Stimulated activated effector memory CD8-positive, alpha-beta T cell treated with anti-CD3 and anti-CD28 coated beads, Interleukin-12 subunit alpha, Interleukin-12 subunit beta, amount 100 ng/mL, for 72 hours (primary cell): ENCODE measurements at regions not wholly inside any gene's neighbourhood (a gene's known extent, or its start where the extent isn't known, plus 50 kb on each side); places are given as distances from the start of the nearest gene placed in this dataset.
"Not testable (repeated sequence)": the region's sequence is repeated elsewhere in the genome, so short reads cannot be mapped to it uniquely, and the experiment has no call there.

ENCODE experiments used
- ATAC-seq: fragments of 150-1000 bp; cut with Tn5 transposase; 2 replicates; pipeline ENCODE4 v1.10.0; 2021
- DNase-seq, 2 donors: peaks; one replicate each; pipeline ENCODE4 v3.0.0; 2021 to 2022; ENCODE audit warnings: low spot score in 2 of 2
- H3K27ac Mint-ChIP-seq: one replicate; pipeline ENCODE4 v1.8.0; 2022; ENCODE audit warnings: mild to moderate bottlenecking, mixed read lengths
- H3K36me3 Mint-ChIP-seq: one replicate; pipeline ENCODE4 v1.8.0; 2022; ENCODE audit warnings: mild to moderate bottlenecking, mixed read lengths
- H3K4me1 Mint-ChIP-seq: one replicate; pipeline ENCODE4 v1.8.0; 2022; ENCODE audit warnings: mixed read lengths
- H3K4me3 Mint-ChIP-seq: one replicate; pipeline ENCODE4 v1.8.0; 2022; ENCODE audit warnings: mild to moderate bottlenecking, mixed read lengths
- H3K9me3 Mint-ChIP-seq: one replicate; pipeline ENCODE4 v1.8.0; 2022; ENCODE audit warnings: mixed read lengths

DNA sequence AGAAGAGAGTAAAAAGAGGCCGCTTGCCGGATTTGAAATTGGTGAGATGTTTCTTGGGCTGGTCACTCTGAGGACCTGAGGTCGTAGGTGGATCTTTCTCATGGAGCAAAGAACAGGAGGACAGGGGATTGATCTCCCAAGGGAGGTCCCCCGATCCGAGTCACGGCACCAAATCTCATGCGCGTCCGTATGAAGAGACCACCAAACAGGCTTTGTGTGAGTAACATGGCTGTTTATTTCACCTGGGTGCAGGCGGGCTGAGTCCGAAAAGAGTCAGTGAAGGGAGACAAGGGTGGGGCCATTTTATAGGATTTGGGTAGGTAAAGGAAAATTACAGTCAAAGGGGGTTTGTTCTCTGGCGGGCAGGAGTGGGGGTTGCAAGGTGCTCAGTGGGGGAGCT lies 803.6 kb upstream of the ID2 start:
- H3K4me1 Mint-ChIP-seq, H3K4me3 Mint-ChIP-seq, H3K27ac Mint-ChIP-seq, ATAC-seq, H3K36me3 Mint-ChIP-seq, DNase-seq, H3K9me3 Mint-ChIP-seq: not testable (repeated sequence)

DNA sequence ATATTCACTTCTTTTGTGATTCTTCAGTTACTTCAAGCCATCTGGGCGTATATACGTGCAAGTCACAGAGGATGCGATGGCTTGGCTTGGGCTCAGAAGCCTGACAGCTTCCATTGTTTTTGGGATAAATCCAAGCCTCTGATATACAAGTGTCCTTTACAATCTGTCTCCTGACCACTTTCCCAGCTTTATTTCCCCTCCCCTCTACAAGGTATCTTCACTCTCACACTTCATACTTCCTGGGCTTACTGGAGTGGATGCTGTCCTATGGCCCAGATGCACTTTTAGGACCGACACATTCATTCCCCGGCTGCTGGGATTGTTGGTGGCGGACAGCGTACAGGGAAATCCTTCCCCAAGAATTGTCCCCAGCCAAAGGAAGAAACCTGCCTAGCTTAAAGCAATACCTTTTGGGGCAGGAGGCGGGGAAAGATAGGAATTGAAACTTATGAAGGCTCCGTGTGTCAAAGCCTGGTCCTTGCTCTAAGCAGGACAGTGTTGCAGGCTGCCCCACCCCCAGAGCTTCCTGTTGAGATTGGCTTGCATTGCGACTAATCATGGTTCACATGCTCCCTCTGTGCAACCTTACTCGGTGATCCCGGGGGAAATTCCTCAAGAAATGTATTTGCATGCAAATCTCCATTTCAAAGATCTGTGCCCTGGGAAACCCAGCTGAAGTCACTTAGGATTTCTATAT lies 802.9 kb upstream of the ID2 start:
- no peak overlapping the region for H3K27ac Mint-ChIP-seq
- H3K9me3 Mint-ChIP-seq = no peaks in the 10 kb centered on the region
- H3K4me1 Mint-ChIP-seq = peaks cover 6% of the 10 kb centered on the region
- H3K36me3 Mint-ChIP-seq = no peaks in the 10 kb centered on the region
- DNase-seq (no peak), ATAC-seq (no peak)
- no peak overlapping the region for H3K4me3 Mint-ChIP-seq

DNA sequence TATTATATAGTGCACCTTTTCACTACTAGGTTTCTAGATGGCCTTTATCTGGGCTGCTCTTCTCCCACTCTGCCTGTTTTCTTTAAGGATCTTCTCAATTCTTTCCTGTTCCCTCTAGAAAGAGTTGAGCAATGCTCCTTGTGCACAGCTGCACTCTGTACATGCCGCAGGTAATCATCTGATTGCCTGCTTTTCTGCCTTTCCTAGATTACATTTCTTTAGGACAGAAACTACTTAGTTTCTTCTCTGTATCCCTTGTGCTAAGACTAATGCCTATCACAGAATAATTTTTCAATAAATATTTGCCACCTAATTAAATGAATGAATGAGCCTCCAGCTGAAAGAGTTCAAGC lies 802.4 kb upstream of the ID2 start:
- no peaks in the 10 kb centered on the region for H3K36me3 Mint-ChIP-seq
- DNase-seq (no peak), ATAC-seq (no peak)
- H3K9me3 Mint-ChIP-seq = no peaks in the 10 kb centered on the region
- H3K4me1 Mint-ChIP-seq = peaks cover 6% of the 10 kb centered on the region
- no peak overlapping the region for H3K27ac Mint-ChIP-seq
- no peak overlapping the region for H3K4me3 Mint-ChIP-seq

DNA sequence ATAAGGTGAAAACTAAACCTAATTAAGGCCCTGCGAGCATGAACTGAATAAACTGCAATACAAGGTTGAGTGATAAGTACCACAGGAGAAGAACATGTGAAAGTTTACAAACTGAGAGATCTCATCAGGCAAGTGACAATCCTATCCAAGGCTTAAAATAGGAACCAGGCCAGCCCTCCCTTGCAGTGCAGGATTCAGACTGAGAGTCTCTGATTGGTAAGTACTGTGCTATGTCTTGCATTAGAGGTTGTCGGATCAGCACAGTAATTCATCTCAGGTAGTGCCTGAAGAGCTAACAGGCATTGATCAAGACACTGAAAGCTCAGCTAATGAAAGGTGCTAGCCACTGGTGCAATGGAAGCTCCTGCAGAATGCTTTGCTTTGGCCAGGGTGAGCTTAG lies 801.7 kb upstream of the ID2 start:
- DNase-seq = no peak
- H3K27ac Mint-ChIP-seq = no peak overlapping the region
- no peak for ATAC-seq
- H3K36me3 Mint-ChIP-seq = no peaks in the 10 kb centered on the region
- no peak overlapping the region for H3K4me3 Mint-ChIP-seq
- no peaks in the 10 kb centered on the region for H3K9me3 Mint-ChIP-seq
- H3K4me1 Mint-ChIP-seq = peaks cover 6% of the 10 kb centered on the region

DNA sequence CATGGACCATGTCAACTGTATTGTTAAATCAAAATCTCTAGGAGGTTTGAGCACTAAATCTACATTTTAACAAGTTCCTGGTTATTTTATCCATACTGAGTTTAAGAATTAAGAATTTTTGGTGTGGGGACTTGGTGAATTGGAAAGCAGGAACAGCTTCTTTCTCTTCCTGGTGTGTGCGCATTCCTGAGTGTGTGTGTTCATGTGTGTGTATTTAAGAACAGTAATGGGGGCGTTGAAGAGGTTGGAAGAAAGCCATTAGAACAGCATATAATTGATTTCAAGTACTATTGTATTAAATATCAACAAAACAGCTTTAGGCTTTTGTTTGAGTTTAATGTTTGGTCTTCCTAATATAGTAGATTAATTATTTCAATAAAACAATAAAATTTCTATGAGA lies 801.3 kb upstream of the ID2 start:
- no peak for DNase-seq
- no peak overlapping the region for H3K4me3 Mint-ChIP-seq
- peaks cover 6% of the 10 kb centered on the region for H3K4me1 Mint-ChIP-seq
- no peak overlapping the region for H3K27ac Mint-ChIP-seq
- no peaks in the 10 kb centered on the region for H3K9me3 Mint-ChIP-seq
- H3K36me3 Mint-ChIP-seq = no peaks in the 10 kb centered on the region
- ATAC-seq = no peak

DNA sequence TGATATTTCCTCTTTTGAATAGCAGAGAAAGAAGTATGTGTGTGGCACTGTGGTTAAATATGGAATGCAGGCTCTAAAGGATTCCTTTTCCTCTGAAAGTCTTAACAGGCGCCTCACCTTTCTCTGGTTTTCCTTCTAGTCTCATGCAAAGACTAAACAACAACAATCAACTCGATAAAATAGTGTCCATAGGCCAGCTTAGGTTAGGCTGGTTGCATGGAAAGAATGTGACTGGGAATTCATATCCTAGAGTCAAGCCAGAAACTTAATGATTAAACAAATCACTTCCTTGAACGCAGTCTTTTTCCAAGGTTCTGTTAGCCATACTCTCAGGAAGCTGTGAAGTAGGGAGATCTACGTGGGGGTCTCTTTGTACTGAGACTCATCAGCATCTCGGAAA lies 800.8 kb upstream of the ID2 start:
- Mint-ChIP-seq H3K4me3 (no peak overlapping the region), H3K36me3 (no peaks in the 10 kb centered on the region), H3K27ac (no peak overlapping the region), H3K9me3 (no peaks in the 10 kb centered on the region), H3K4me1 (peaks cover 6% of the 10 kb centered on the region)
- no peak for DNase-seq
- no peak for ATAC-seq

DNA sequence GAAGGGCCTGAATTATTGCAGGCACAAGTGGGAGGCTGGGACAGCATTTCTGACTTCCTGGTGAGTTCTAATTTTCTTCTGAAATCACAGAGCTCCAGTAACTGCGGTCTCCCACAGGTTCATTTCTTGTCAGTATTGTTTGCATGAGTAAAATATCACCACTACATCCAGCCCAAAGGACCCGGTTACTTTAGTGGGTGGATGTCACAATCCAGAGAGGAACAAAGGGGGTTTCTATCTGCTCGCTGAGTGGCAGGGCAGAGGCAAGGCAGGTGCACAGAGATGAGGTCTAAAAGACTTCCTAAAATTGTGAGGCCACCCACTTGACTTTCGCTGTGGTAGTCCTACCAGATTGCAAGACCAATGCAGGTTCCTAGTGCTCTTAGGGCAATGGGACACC lies 800.4 kb upstream of the ID2 start:
- Mint-ChIP-seq H3K4me1 (peaks cover 6% of the 10 kb centered on the region), H3K4me3 (no peak overlapping the region), H3K36me3 (no peaks in the 10 kb centered on the region), H3K27ac (no peak overlapping the region), H3K9me3 (no peaks in the 10 kb centered on the region)
- DNase-seq (no peak), ATAC-seq (no peak)

DNA sequence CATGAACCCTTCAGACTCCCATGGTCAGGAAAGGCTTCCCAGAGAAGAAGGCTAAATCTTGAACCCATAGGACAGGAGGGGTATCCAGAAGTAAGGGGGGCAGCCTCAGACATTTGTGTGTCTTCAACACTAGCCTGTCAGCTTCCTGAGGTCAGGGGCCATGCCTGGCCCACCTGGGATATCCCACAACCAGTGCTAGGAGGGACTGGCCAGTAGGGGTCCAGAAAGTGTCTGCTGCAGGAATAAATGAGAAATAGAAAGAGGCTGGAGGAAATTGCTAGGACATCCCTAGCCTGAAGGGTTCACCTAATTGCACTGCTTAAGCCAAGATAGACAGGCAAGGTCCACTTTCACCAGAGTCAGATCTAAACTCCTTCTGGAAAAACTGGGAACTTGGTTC lies 799.6 kb upstream of the ID2 start:
- DNase-seq (no peak), ATAC-seq (no peak)
- Mint-ChIP-seq H3K9me3 (no peaks in the 10 kb centered on the region), H3K27ac (no peak overlapping the region), H3K4me1 (peaks cover 6% of the 10 kb centered on the region), H3K4me3 (no peak overlapping the region), H3K36me3 (no peaks in the 10 kb centered on the region)

DNA sequence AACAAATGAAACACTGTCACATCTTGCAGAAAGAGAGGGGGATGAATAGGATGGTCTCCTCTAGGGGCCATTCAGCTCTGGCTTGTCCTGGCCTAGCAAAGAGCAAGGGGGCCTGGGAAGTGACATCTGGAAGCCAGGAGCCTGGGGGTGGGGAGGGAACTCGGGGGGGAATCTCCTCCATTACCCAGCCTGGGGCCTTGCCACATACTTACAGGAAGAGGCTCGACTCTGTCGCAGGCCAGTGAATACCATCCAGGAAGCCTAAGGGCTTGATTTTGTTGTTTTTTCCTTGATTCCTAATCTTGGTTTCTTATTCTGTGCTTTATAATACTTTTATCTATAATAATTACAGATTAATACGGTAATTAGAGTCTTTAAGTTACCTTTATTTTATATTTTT lies 797.5 kb upstream of the ID2 start:
- peak overlapping the region; percentile 21 for H3K27ac Mint-ChIP-seq

DNA sequence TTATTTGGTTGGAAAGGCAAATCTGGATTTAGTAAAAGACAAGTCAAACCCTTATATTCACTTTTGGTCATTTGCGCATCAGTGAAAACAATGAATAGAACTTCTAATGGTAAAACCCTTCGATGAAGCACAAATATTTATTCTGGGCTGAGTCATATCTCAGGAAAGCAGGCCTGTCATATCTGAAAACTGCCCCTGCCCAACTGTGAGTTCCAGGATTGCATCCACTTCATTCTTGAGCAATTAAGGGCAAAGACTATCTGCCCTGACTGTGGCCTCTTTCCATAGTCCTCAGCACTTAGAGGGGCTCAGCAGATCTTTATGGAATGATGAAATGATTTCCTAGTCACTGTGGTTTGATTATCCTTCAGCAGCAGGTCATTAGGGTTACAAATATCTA lies 795.2 kb upstream of the ID2 start:
- H3K27ac Mint-ChIP-seq = no peak overlapping the region
- DNase-seq (no peak), ATAC-seq (no peak)
- no peaks in the 10 kb centered on the region for H3K9me3 Mint-ChIP-seq
- no peak overlapping the region for H3K4me3 Mint-ChIP-seq
- peaks cover 6% of the 10 kb centered on the region for H3K4me1 Mint-ChIP-seq
- H3K36me3 Mint-ChIP-seq = no peaks in the 10 kb centered on the region

More for the DNA sequence above, 797.5 kb upstream of the ID2 start:
- ATAC-seq (no peak), DNase-seq (no peak)
- Mint-ChIP-seq H3K4me3 (no peak overlapping the region), H3K36me3 (no peaks in the 10 kb centered on the region), H3K9me3 (no peaks in the 10 kb centered on the region), H3K4me1 (peaks cover 6% of the 10 kb centered on the region)

DNA sequence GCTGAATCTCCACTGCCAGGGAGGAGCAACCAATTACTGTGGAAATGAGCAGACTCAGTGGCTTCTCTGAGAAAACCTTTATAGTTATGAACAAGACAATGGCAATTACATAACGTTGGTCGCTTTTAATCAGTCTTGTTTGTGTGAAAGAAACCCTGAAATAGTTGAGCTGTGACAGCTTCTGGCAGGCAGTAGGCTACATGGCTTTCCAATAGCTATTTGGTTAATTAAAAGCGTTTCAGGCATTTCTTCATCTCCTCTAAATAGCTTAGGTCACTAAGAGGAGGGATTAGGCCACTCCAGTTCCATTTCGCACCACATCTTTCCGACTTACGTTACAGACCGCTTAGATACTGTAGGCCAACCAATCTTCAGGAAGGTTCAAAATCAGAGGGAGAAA lies 794.4 kb upstream of the ID2 start:
- Mint-ChIP-seq H3K36me3 (no peaks in the 10 kb centered on the region), H3K9me3 (peaks cover 3% of the 10 kb centered on the region), H3K4me3 (no peak overlapping the region), H3K4me1 (no peaks in the 10 kb centered on the region), H3K27ac (no peak overlapping the region)
- DNase-seq = no peak
- ATAC-seq = no peak

DNA sequence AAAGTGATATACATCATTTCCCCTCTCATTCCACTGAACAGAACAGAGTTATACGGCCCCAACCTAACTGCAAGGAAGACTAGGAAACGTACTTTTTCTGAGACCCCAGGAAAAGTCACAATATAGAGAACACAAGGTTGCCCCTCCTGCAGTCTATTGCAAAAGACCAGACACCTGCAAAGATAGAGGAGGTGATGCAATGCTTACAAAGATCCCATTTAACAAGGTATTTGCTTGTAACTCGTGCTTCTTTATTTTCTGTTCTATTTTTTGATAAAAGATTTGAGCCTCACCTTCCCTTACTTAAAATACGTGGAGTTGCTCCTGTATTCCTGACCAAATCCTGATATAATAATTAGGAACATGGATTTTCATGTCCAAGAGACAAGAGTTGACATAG lies 793.0 kb upstream of the ID2 start:
- Mint-ChIP-seq H3K36me3 (no peaks in the 10 kb centered on the region), H3K4me1 (no peaks in the 10 kb centered on the region), H3K4me3 (no peak overlapping the region), H3K27ac (no peak overlapping the region), H3K9me3 (peaks cover 3% of the 10 kb centered on the region)
- ATAC-seq (no peak), DNase-seq (no peak)

DNA sequence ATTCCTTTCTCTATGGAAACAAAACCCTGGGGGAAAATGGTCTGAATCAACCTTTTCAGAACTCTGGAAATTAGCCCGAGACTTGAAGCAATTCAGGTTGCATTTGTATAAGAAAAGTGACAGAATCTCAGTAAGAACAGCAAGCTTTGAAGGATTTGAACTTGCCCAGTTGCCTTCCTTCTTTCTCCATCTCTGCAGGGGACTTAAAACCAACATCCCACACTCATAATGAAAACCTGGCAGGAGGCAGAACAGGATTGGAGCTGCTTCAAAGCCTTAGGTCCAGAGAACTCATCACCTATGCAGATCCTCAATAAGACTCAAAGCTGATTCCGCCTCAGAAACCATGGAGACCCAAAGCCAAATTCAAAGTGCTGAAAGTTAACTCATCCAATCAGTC lies 790.5 kb upstream of the ID2 start:
- Mint-ChIP-seq H3K9me3 (peaks cover 3% of the 10 kb centered on the region), H3K4me3 (no peak overlapping the region), H3K4me1 (no peaks in the 10 kb centered on the region), H3K36me3 (no peaks in the 10 kb centered on the region), H3K27ac (no peak overlapping the region)
- DNase-seq (no peak), ATAC-seq (no peak)

DNA sequence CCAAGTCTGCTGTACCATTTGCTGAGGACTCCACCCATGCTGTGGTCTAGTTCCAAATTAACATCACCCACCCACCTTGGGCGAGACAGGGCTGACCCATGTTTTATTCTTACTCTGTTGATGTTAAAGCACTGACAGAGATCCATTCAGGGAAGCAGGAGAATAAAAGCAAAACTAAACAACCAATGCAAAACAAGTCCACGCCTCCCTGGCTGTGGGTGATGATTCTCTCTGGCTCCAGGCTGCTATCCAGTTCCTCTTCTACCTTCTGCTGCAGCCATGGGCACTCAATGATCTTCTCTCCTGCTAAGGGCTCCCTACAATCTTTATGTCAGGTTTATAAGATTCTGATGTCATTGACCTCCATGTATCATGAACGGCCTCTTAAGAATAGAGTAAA lies 786.6 kb upstream of the ID2 start:
- Mint-ChIP-seq H3K27ac (no peak overlapping the region), H3K9me3 (peaks cover 3% of the 10 kb centered on the region), H3K4me3 (no peak overlapping the region), H3K4me1 (peaks cover 7% of the 10 kb centered on the region), H3K36me3 (no peaks in the 10 kb centered on the region)
- no peak for DNase-seq
- no peak for ATAC-seq

DNA sequence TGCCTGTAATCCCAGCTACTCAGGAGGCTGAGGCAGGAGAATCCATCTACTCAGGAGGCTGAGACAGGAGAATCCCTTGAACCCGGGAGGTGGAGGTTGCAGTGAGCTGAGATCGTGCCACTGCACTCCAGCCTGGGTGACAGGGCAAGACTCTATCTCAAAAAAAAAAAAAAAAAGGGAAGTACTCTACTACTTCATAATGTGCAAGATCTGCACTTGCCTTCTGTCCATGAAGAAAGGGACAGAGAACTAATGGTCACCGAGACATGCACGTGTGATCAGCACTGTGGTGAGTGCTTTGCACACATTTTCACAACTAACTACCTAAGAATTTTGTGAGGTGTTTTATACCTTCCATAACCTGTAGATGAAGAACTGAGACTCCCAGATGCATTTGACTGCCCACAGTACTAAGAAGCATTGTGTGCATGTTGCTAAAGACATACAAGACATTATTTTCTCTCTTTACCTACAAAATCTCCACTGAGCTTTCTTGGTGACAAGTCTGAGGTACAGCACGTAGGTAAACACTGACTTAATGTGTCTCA lies 784.8 kb upstream of the ID2 start:
- DNase-seq (no peak), ATAC-seq (no peak)
- Mint-ChIP-seq H3K4me3 (no peak overlapping the region), H3K36me3 (no peaks in the 10 kb centered on the region), H3K27ac (no peak overlapping the region), H3K4me1 (peaks cover 15% of the 10 kb centered on the region), H3K9me3 (peaks cover under 1% of the 10 kb centered on the region)

DNA sequence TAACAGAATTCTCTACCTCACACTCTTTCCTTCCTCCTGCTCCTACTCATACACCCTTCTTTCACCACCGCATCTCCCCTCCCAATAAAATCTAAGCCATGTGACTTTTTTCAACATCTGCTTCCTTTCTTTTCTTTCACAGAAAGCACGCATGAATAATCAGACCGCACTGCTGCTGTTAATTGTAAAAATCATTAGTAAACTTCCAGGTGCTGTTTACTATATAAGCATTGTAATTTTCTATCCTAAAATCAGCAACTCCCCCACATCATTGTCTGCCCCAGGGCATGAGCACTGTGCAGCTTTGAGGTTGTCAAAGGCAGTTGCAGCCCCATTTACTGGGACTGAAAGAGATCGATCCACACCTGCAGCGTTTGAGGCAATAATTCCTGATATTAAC lies 782.6 kb upstream of the ID2 start:
- no peak for DNase-seq
- Mint-ChIP-seq H3K36me3 (no peaks in the 10 kb centered on the region), H3K9me3 (no peaks in the 10 kb centered on the region), H3K4me3 (no peak overlapping the region), H3K27ac (no peak overlapping the region), H3K4me1 (peaks cover 15% of the 10 kb centered on the region)
- no peak for ATAC-seq

DNA sequence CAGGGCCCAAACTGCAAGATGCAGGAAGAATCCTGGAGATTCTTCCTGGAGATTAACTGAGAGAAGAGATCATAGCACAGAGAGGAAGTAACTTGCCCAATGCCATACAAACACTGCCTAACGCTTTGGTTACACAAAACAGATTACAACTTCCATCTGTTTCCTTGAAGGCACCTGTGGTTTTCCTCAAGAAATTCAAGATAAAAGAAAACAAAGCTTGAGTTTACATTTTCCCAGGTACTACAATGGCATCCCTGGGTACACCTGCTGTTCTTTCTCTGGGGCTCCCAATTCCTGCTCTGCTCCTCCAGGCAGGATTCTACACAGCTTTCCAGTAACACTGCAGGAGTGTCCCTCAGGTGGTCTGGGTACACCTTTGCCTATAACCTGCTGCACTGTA lies 781.9 kb upstream of the ID2 start:
- Mint-ChIP-seq H3K4me1 (peaks cover 15% of the 10 kb centered on the region), H3K4me3 (no peak overlapping the region), H3K27ac (no peak overlapping the region), H3K9me3 (no peaks in the 10 kb centered on the region), H3K36me3 (no peaks in the 10 kb centered on the region)
- ATAC-seq (no peak), DNase-seq (no peak)
